HEK293T (cell line): ENCODE measurements at regions not wholly inside any gene's neighbourhood (a gene's known extent, or its start where the extent isn't known, plus 50 kb on each side); places are given as distances from the start of the nearest gene placed in this dataset.

Source experiments
- ARNT ChIP-seq: fragments of 450-650 bp; IDR thresholded peaks from 2 replicates; pipeline ENCODE4 v1.6.1; 2017; ENCODE audit warnings: mild to moderate bottlenecking
- FOXA1 ChIP-seq: fragments of 450-650 bp; IDR thresholded peaks from 2 replicates; pipeline ENCODE4 v1.6.1; 2016; ENCODE audit warnings: mild to moderate bottlenecking
- SP1 ChIP-seq: fragments of 450-650 bp; IDR thresholded peaks from 2 replicates; pipeline ENCODE4 v1.6.1; 2017
- TARDBP ChIP-seq: fragments of 450-650 bp; IDR thresholded peaks from 2 replicates; pipeline ENCODE4 v1.6.1; 2016

DNA sequence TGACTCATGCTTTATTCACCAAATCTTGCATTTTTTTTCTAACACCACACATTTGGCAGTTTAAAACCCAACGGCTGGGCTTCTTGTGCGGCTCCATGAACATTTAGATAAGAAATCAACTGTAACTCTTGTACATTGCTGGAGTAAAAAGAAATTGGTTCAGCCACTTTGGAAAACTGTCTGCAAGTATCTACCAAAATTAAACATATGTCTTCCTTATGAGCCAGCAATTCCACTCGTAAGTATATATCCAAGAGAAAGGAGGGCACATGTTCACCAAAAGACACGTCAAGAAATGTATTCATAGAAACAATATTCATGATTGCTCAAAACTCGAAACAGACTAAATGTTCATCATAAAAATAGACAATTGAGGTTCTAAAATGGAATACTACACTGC, 291.9 kb upstream of the POU1F1 start:
- no peak for TF ChIP-seq TARDBP
- no peak for TF ChIP-seq FOXA1
- no peak for TF ChIP-seq SP1
- TF ChIP-seq ARNT: no peak
